Mesenchymal stem cell (in vitro differentiated cells and primary cell): ENCODE measurements at regions not wholly inside any gene's neighbourhood (a gene's known extent, or its start where the extent isn't known, plus 50 kb on each side); places are given as distances from the start of the nearest gene placed in this dataset.

Experiments
- DNase-seq: peaks from one replicate; pipeline ENCODE4 v3.0.0-alpha.2; 2013
- H2AFZ ChIP-seq: one replicate; pipeline ENCODE4 v1.6.1; 2013; ENCODE audit warnings: low read depth, mild to moderate bottlenecking, control low read depth, inconsistent platforms, low read length, moderate library complexity
- H2AK5ac ChIP-seq: 2 replicates; pipeline ENCODE4 v1.6.1; 2013; ENCODE audit warnings: low read length, moderate library complexity, mild to moderate bottlenecking, inconsistent platforms; ENCODE audit not compliant: severe bottlenecking
- H2BK120ac ChIP-seq: one replicate; pipeline ENCODE4 v1.6.1; 2013; ENCODE audit warnings: low read depth, mild to moderate bottlenecking, inconsistent platforms, low read length, moderate library complexity
- H2BK12ac ChIP-seq, 2 experiments: one replicate each; pipeline ENCODE4 v1.6.1; 2013; ENCODE audit warnings: inconsistent platforms in 2 of 2, low read length in 2 of 2, mild to moderate bottlenecking in 2 of 2, moderate library complexity in 2 of 2, control low read depth in 1 of 2
- H2BK15ac ChIP-seq: one replicate; pipeline ENCODE4 v1.6.1; 2013; ENCODE audit warnings: mild to moderate bottlenecking, low read depth, inconsistent platforms; ENCODE audit not compliant: poor library complexity, severe bottlenecking
- H2BK5ac ChIP-seq: 2 replicates; pipeline ENCODE4 v1.6.1; 2013; ENCODE audit warnings: low read depth, mild to moderate bottlenecking, low read length, control low read depth, inconsistent platforms; ENCODE audit not compliant: poor library complexity, severe bottlenecking
- H3K14ac ChIP-seq, 2 experiments: one replicate each; pipeline ENCODE4 v1.6.1; 2013; ENCODE audit warnings: inconsistent platforms in 2 of 2, low read length in 2 of 2, control low read depth in 1 of 2, mild to moderate bottlenecking in 1 of 2, moderate library complexity in 1 of 2
- H3K18ac ChIP-seq, 2 experiments: one replicate each; pipeline ENCODE4 v1.6.1; 2013; ENCODE audit warnings: inconsistent platforms in 2 of 2, low read length in 2 of 2, control low read depth in 1 of 2, low read depth in 1 of 2, mild to moderate bottlenecking in 1 of 2
- H3K23ac ChIP-seq, 2 experiments: one replicate each; pipeline ENCODE4 v1.6.1; 2013; ENCODE audit warnings: inconsistent platforms in 2 of 2, low read length in 2 of 2, mild to moderate bottlenecking in 2 of 2, moderate library complexity in 2 of 2, control low read depth in 1 of 2
- H3K27ac ChIP-seq: 2 replicates; pipeline ENCODE4 v1.5.1; 2013; ENCODE audit warnings: mild to moderate bottlenecking, moderate library complexity, low read length, control low read depth, inconsistent platforms; ENCODE audit not compliant: poor library complexity, severe bottlenecking
- H3K27me3 ChIP-seq, 2 experiments: 2 replicates each; pipeline versions ENCODE4 v1.6.1 to v1.7.0; 2013; ENCODE audit warnings: low read length in 2 of 2, mild to moderate bottlenecking in 2 of 2, moderate library complexity in 2 of 2, control low read depth in 1 of 2, inconsistent platforms in 1 of 2; ENCODE audit not compliant: control insufficient read depth in 1 of 2, insufficient read depth in 1 of 2
- H3K36me3 ChIP-seq, 2 experiments: 2 replicates each; pipeline versions ENCODE4 v1.6.1 to v1.7.0; 2013; ENCODE audit warnings: low read length in 2 of 2, control low read depth in 1 of 2, inconsistent platforms in 1 of 2, low read depth in 1 of 2, mild to moderate bottlenecking in 1 of 2; ENCODE audit not compliant: insufficient read depth in 2 of 2, control insufficient read depth in 1 of 2
- H3K4ac ChIP-seq, 2 experiments: one replicate each; pipeline ENCODE4 v1.6.1; 2013; ENCODE audit warnings: inconsistent platforms in 2 of 2, low read length in 2 of 2, mild to moderate bottlenecking in 2 of 2, moderate library complexity in 2 of 2, control low read depth in 1 of 2, low read depth in 1 of 2
- H3K4me1 ChIP-seq: 2 replicates; pipeline ENCODE4 v1.6.1; 2013; ENCODE audit warnings: low read depth, low read length, control low read depth; ENCODE audit not compliant: control insufficient read depth, insufficient read depth
- H3K4me2 ChIP-seq: 2 replicates; pipeline ENCODE4 v1.6.1; 2013; ENCODE audit warnings: low read length, mild to moderate bottlenecking, inconsistent platforms; ENCODE audit not compliant: poor library complexity, severe bottlenecking
- H3K4me3 ChIP-seq, 2 experiments: 2 replicates each; pipeline versions ENCODE4 v1.5.1 to v1.7.0; 2013; ENCODE audit warnings: low read length in 2 of 2, mild to moderate bottlenecking in 2 of 2, control low read depth in 1 of 2, low read depth in 1 of 2; ENCODE audit not compliant: insufficient read depth in 1 of 2
- H3K79me1 ChIP-seq: replicated peaks from 2 replicates; pipeline ENCODE4 v1.6.1; 2013; ENCODE audit warnings: mild to moderate bottlenecking, control low read depth, low read length, inconsistent platforms; ENCODE audit not compliant: poor library complexity, severe bottlenecking
- H3K9ac ChIP-seq: 2 replicates; pipeline ENCODE4 v1.7.0; 2013; ENCODE audit warnings: mild to moderate bottlenecking, low read length, moderate library complexity
- H3K9me3 ChIP-seq: 2 replicates; pipeline ENCODE4 v1.7.0; 2013; ENCODE audit warnings: mild to moderate bottlenecking, low read length; ENCODE audit not compliant: control insufficient read depth
- H4K8ac ChIP-seq: one replicate; pipeline ENCODE4 v1.6.1; 2013; ENCODE audit warnings: inconsistent platforms, mild to moderate bottlenecking, low read length, moderate library complexity
- H4K91ac ChIP-seq: one replicate; pipeline ENCODE4 v1.6.1; 2013; ENCODE audit warnings: mild to moderate bottlenecking, low read length, inconsistent platforms
- WGBS: methylation state at CpG from one replicate; pipeline ENCODE4 v1.1.7; 2013; ENCODE audit warnings: mixed read lengths; 5-methylcytosine and 5-hydroxymethylcytosine counted together

GRCh38 chr20:60210779-60211617 is 252.8 kb downstream of the CDH26 start:
- no peak overlapping the region for H3K23ac ChIP-seq
- no peaks in the 10 kb centered on the region for H3K79me1 ChIP-seq
- no peak overlapping the region for H4K91ac ChIP-seq
- H2BK5ac ChIP-seq = no peak overlapping the region
- no peaks in the 10 kb centered on the region for H3K9me3 ChIP-seq
- H2AK5ac ChIP-seq = no peak overlapping the region
- H3K27ac ChIP-seq = no peak overlapping the region
- H3K36me3 ChIP-seq = no peaks in the 10 kb centered on the region
- H3K18ac ChIP-seq = no peak overlapping the region
- H4K8ac ChIP-seq = no peak overlapping the region
- H2BK15ac ChIP-seq = no peak overlapping the region
- DNase-seq = peak; percentile 12
- H3K4me2 ChIP-seq = no peak overlapping the region
- H3K4me3 ChIP-seq = no peak overlapping the region
- H3K4ac ChIP-seq = no peak overlapping the region
- no peak overlapping the region for H2BK12ac ChIP-seq
- H3K14ac ChIP-seq = no peak overlapping the region
- no peak overlapping the region for H2BK120ac ChIP-seq
- 38% methylated on average over 24 of the region's 25 CpGs for WGBS
- H2AFZ ChIP-seq = no peak overlapping the region
- peaks cover 5% of the 10 kb centered on the region for H3K4me1 ChIP-seq
- H3K9ac ChIP-seq = peak overlapping the region; percentile 54
- peaks cover 24 to 29% of the 10 kb centered on the region in 2 experiments for H3K27me3 ChIP-seq

GRCh38 chr20:60211618-60212463 is 253.6 kb downstream of the CDH26 start:
- Histone ChIP-seq H2BK5ac (no peak overlapping the region), H2BK120ac (no peak overlapping the region), H3K18ac (no peak overlapping the region), H3K27ac (no peak overlapping the region), H3K4me1 (peaks cover 2% of the 10 kb centered on the region), H2AFZ (no peak overlapping the region), H3K23ac (no peak overlapping the region), H3K9me3 (no peaks in the 10 kb centered on the region), H4K8ac (no peak overlapping the region), H3K9ac (peak overlapping the region; percentile 54), H2BK12ac (no peak overlapping the region), H3K14ac (no peak overlapping the region), H2BK15ac (no peak overlapping the region), H3K79me1 (no peaks in the 10 kb centered on the region), H3K4me3 (no peak overlapping the region), H3K4ac (no peak overlapping the region), H3K27me3 (peaks cover 25 to 31% of the 10 kb centered on the region in 2 experiments), H4K91ac (no peak overlapping the region), H2AK5ac (no peak overlapping the region), H3K4me2 (no peak overlapping the region), H3K36me3 (no peaks in the 10 kb centered on the region)
- DNase-seq = no peak
- 85% methylated on average over 18 of the region's 18 CpGs for WGBS

DNA sequence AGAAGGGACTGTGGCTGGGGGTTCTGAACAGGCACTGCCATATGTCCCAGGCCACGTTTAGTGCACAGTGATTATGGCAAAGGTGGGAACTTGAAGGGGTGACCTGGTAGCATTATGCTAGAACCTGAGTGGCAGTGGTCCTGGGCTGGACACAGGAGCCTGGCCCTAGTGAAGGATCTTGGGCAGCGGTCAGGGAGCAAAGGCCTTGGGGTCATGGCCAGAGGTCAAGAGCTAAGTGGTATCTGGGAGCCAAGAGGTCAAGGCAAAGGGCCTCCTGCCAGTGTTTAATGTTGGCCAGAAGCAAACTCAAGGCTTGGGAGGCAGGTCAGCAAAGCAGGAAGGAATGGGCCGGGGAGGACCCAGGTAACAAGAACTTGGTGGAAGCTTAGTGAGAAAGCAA is 254.5 kb downstream of the CDH26 start:
- Histone ChIP-seq H3K4me2 (no peak overlapping the region), H3K36me3 (no peaks in the 10 kb centered on the region), H3K27ac (no peak overlapping the region), H2AFZ (no peak overlapping the region), H3K27me3 (peaks cover 25 to 31% of the 10 kb centered on the region in 2 experiments), H3K79me1 (no peaks in the 10 kb centered on the region), H3K23ac (no peak overlapping the region), H2BK5ac (no peak overlapping the region), H4K91ac (no peak overlapping the region), H2BK120ac (no peak overlapping the region), H2AK5ac (no peak overlapping the region), H3K18ac (no peak overlapping the region), H2BK15ac (no peak overlapping the region), H2BK12ac (no peak overlapping the region), H3K4me1 (no peaks in the 10 kb centered on the region), H3K4me3 (no peak overlapping the region), H3K14ac (no peak overlapping the region), H4K8ac (no peak overlapping the region), H3K4ac (no peak overlapping the region), H3K9me3 (no peaks in the 10 kb centered on the region), H3K9ac (no peak overlapping the region)
- no peak for DNase-seq
- WGBS = 53% methylated on average over 3 of the region's 3 CpGs
